CD4-positive, alpha-beta T cell (primary cell): ENCODE measurements at regions not wholly inside any gene's neighbourhood (a gene's known extent, or its start where the extent isn't known, plus 50 kb on each side); places are given as distances from the start of the nearest gene placed in this dataset.
"Not testable (repeated sequence)": the region's sequence is repeated elsewhere in the genome, so short reads cannot be mapped to it uniquely, and the experiment has no call there.

ENCODE experiments used
- ATAC-seq: fragments of 200-7000 bp; cut with Tn5 transposase; one replicate; pipeline ENCODE4 v1.10.0; 2022; ENCODE audit warnings: mild to moderate bottlenecking; ENCODE audit not compliant: poor library complexity
- CTCF ChIA-PET: fragments of 350-600 bp; sonication (Branson Sonifier 250); formaldehyde crosslinking; loops from one replicate; lab custom pipeline; 2021; ENCODE audit warnings: antibody characterized with exemption, inconsistent platforms; lab: Charles Lee
- POLR2A ChIA-PET: fragments of 350-600 bp; sonication (Branson Sonifier 250); formaldehyde crosslinking; loops from one replicate; lab custom pipeline; 2021; ENCODE audit warnings: antibody characterized with exemption, inconsistent platforms; lab: Charles Lee
- DNase-seq, 14 experiments: peaks; one replicate each; pipeline ENCODE4 v3.0.0-alpha.2; 2013 to 2020; ENCODE audit warnings: mixed read lengths in 2 of 14
- H3K27ac ChIP-seq, 2 donors: one replicate each; pipeline versions ENCODE4 v1.5.1 to v1.7.0; 2013; ENCODE audit warnings: low read length in 2 of 2, low read depth in 1 of 2, mild to moderate bottlenecking in 1 of 2
- H3K27me3 ChIP-seq, 2 experiments: 1 replicate in 1 of 2; 2 replicates in 1 of 2; pipeline versions ENCODE4 v1.6.1 to v1.7.0; 2013; ENCODE audit warnings: low read length in 2 of 2, control low read depth in 1 of 2, mild to moderate bottlenecking in 1 of 2, moderate library complexity in 1 of 2; ENCODE audit not compliant: insufficient read depth in 2 of 2, control insufficient read depth in 1 of 2
- H3K36me3 ChIP-seq: one replicate; pipeline ENCODE4 v1.6.1; 2013; ENCODE audit warnings: low read length, control low read depth; ENCODE audit not compliant: insufficient read depth
- H3K4me1 ChIP-seq: one replicate; pipeline ENCODE4 v1.6.1; 2013; ENCODE audit warnings: low read length, control low read depth; ENCODE audit not compliant: insufficient read depth
- H3K4me3 ChIP-seq: one replicate; pipeline ENCODE4 v1.5.1; 2013; ENCODE audit warnings: mild to moderate bottlenecking, low read length, moderate library complexity
- H3K9me3 ChIP-seq, 2 experiments: 1 replicate in 1 of 2; 2 replicates in 1 of 2; pipeline versions ENCODE4 v1.6.1 to v1.7.0; 2013; ENCODE audit warnings: low read length in 2 of 2, mild to moderate bottlenecking in 2 of 2, control low read depth in 1 of 2, moderate library complexity in 1 of 2; ENCODE audit not compliant: control insufficient read depth in 1 of 2, insufficient read depth in 1 of 2
- H3K27ac Mint-ChIP-seq: one replicate; pipeline ENCODE4 v1.8.0; 2020; ENCODE audit warnings: mixed read lengths
- H3K27me3 Mint-ChIP-seq: one replicate; pipeline ENCODE4 v1.8.0; 2021; ENCODE audit warnings: mixed read lengths
- H3K36me3 Mint-ChIP-seq: one replicate; pipeline ENCODE4 v1.8.0; 2021; ENCODE audit warnings: low read depth, mixed read lengths
- H3K4me1 Mint-ChIP-seq: one replicate; pipeline ENCODE4 v1.8.0; 2021; ENCODE audit warnings: low read depth, mixed read lengths
- H3K4me3 Mint-ChIP-seq: one replicate; pipeline ENCODE4 v1.8.0; 2020; ENCODE audit warnings: mild to moderate bottlenecking, mixed read lengths
- H3K9me3 Mint-ChIP-seq: one replicate; pipeline ENCODE4 v1.8.0; 2020; ENCODE audit warnings: mixed read lengths
- intact Hi-C, 2 experiments: fragments of 100-400 bp; cut with DNase I in 1 of 2; cut with micrococcal nuclease in 1 of 2; formaldehyde crosslinking; loops; one replicate each; pipeline versions ENCODE4 v1.15.1 to v1.9.0; 2023 to 2025; cut with DNase I, micrococcal nuclease
- TF ChIP-seq, protein P1 (sequence below): fragments of 200-600 bp; IDR thresholded peaks from one replicate; pipeline ENCODE4 v1.8.0; 2022; ENCODE audit warnings: antibody characterized with exemption, mild to moderate bottlenecking

DNA sequence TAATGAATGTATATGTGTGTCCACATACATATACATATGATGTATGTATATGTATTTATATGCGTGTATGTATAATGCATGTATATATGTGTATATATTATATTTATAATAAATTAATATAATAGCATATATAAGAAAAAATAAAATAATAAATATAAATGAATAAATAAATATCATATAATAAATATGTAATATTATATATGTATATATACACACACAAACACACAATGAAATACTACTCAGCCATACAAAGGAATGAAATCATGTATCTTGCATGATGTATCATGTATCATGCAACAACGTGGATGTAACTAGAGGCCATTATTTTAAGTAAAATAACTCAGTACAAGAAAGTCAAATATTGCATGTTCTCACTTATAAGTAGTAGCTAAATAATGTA is 788.7 kb upstream of the CHORDC1 start:
- POLR2A ChIA-PET = no interaction called here

DNA sequence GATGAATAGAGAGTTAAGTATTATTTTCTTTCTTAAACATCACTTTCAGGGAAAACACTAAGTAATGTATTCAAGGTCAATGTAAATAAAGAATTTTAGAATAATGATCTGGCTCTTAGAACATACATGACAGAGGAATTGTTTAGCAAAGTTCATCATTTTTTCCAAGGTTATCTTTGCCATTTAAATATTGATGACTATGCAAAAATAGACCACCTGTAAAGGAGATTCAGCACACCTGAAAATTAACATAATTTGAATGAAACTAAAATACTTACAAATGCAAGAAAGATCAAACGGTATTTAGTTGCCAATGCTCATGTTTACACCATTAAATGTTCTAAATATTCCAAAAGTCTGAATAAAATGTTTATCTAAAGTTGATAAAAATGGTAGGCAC is 782.6 kb upstream of the CHORDC1 start:
- ATAC-seq (no peak), DNase-seq (no peak)
- Histone ChIP-seq H3K27me3 (no peaks in the 10 kb centered on the region), H3K4me3 (no peak overlapping the region), H3K4me1 (no peaks in the 10 kb centered on the region), H3K27ac (no peak overlapping the region), H3K9me3 (peaks cover 0 to 8% of the 10 kb centered on the region in 2 experiments), H3K36me3 (no peaks in the 10 kb centered on the region)
- ChIA-PET POLR2A (no interaction called here), CTCF (no interaction called here)
- Mint-ChIP-seq H3K27ac (no peak overlapping the region), H3K36me3 (no peaks in the 10 kb centered on the region), H3K4me1 (no peaks in the 10 kb centered on the region), H3K9me3 (peaks cover 13% of the 10 kb centered on the region), H3K27me3 (no peaks in the 10 kb centered on the region), H3K4me3 (no peak overlapping the region)
- TF ChIP-seq, protein P1, sequence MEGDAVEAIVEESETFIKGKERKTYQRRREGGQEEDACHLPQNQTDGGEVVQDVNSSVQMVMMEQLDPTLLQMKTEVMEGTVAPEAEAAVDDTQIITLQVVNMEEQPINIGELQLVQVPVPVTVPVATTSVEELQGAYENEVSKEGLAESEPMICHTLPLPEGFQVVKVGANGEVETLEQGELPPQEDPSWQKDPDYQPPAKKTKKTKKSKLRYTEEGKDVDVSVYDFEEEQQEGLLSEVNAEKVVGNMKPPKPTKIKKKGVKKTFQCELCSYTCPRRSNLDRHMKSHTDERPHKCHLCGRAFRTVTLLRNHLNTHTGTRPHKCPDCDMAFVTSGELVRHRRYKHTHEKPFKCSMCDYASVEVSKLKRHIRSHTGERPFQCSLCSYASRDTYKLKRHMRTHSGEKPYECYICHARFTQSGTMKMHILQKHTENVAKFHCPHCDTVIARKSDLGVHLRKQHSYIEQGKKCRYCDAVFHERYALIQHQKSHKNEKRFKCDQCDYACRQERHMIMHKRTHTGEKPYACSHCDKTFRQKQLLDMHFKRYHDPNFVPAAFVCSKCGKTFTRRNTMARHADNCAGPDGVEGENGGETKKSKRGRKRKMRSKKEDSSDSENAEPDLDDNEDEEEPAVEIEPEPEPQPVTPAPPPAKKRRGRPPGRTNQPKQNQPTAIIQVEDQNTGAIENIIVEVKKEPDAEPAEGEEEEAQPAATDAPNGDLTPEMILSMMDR = no peak
- intact Hi-C loops = no loop called here

More for the DNA sequence above, 788.7 kb upstream of the CHORDC1 start:
- Histone ChIP-seq H3K36me3 (no peaks in the 10 kb centered on the region), H3K27me3 (no peaks in the 10 kb centered on the region), H3K4me1 (no peaks in the 10 kb centered on the region), H3K27ac (no peak overlapping the region), H3K9me3 (peaks cover 0 to 9% of the 10 kb centered on the region in 2 experiments), H3K4me3 (no peak overlapping the region)
- TF ChIP-seq, protein P1 = no peak
- Mint-ChIP-seq H3K9me3 (peaks cover 17% of the 10 kb centered on the region), H3K4me1 (no peaks in the 10 kb centered on the region), H3K27me3 (no peaks in the 10 kb centered on the region), H3K36me3 (no peaks in the 10 kb centered on the region), H3K4me3 (no peak overlapping the region), H3K27ac (no peak overlapping the region)
- ATAC-seq = no peak
- no peak for DNase-seq
- intact Hi-C loops = no loop called here
- CTCF ChIA-PET = no interaction called here

- CTCF ChIA-PET = no interaction called here
- H3K4me1 ChIP-seq = no peaks in the 10 kb centered on the region
- H3K4me3 ChIP-seq = no peak overlapping the region
- Mint-ChIP-seq H3K9me3 (peaks cover 11% of the 10 kb centered on the region), H3K27ac (no peak overlapping the region), H3K4me1 (no peaks in the 10 kb centered on the region), H3K4me3 (no peak overlapping the region), H3K27me3 (no peaks in the 10 kb centered on the region), H3K36me3 (no peaks in the 10 kb centered on the region)
- POLR2A ChIA-PET = no interaction called here
- H3K27me3 ChIP-seq = no peaks in the 10 kb centered on the region
- TF ChIP-seq, protein P1 = no peak
- H3K27ac ChIP-seq = no peak overlapping the region
- intact Hi-C loops = no loop called here
- peaks cover 0 to 6% of the 10 kb centered on the region in 2 experiments for H3K9me3 ChIP-seq
- H3K36me3 ChIP-seq = no peaks in the 10 kb centered on the region
- DNase-seq (no peak), ATAC-seq (no peak)
These were observed 774.4 kb upstream of the CHORDC1 start for GRCh38 chr11:90997241-90997640.

DNA sequence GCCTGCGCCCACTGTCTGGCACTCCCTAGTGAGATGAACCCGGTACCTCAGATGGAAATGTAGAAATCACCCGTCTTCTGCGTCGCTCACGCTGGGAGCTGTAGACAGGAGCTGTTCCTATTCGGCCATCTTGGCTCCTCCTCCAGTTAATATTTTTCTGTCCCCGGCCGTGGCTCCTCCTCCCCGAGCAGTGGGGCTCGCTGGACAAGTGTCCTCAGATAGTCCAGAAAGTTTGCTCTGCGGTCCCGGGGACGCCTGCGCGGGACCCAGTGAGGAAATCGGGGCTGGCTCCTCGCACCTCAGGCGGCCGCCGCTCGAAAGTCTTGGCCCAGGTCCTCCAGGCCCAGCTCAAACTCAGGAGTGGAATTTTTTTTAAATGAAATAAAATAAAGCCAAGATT is 749.3 kb upstream of the CHORDC1 start:
- H3K4me1 ChIP-seq, CTCF ChIA-PET, H3K4me1 Mint-ChIP-seq, H3K4me3 Mint-ChIP-seq, H3K27me3 ChIP-seq, H3K27ac ChIP-seq, ATAC-seq, H3K27ac Mint-ChIP-seq, H3K36me3 ChIP-seq, intact Hi-C loops, H3K4me3 ChIP-seq, H3K9me3 ChIP-seq, H3K36me3 Mint-ChIP-seq, POLR2A ChIA-PET, H3K27me3 Mint-ChIP-seq, H3K9me3 Mint-ChIP-seq, DNase-seq: not testable (repeated sequence)
